NCI-H187 (cell line): ENCODE measurements at regions not wholly inside any gene's neighbourhood (a gene's known extent, or its start where the extent isn't known, plus 50 kb on each side); places are given as distances from the start of the nearest gene placed in this dataset.

Experiments used
- DNase-seq, 2 experiments: peaks; one replicate each; lab custom pipeline; 2025; lab: John Stamatoyannopoulos, UW

- no peak for DNase-seq
Observed at GRCh38 chr11:28984231-28984630, 876.0 kb downstream of the METTL15 start.

GRCh38 chr11:28983780-28984179 is 875.6 kb downstream of the METTL15 start:
- no peak for DNase-seq

GRCh38 chr11:28981381-28981780 is 873.2 kb downstream of the METTL15 start:
- DNase-seq = no peak

- DNase-seq = no peak
Observed at GRCh38 chr11:28976801-28977145, 868.6 kb downstream of the METTL15 start.

GRCh38 chr11:28976012-28976800 is 868.0 kb downstream of the METTL15 start:
- DNase-seq = no peak

GRCh38 chr11:28969832-28970231 is 861.6 kb downstream of the METTL15 start:
- no peak for DNase-seq

- DNase-seq = no peak
Observed at GRCh38 chr11:28966951-28967350, 858.8 kb downstream of the METTL15 start.

- no peak for DNase-seq
Observed at GRCh38 chr11:28965819-28966218, 857.6 kb downstream of the METTL15 start.

- no peak for DNase-seq
Observed at GRCh38 chr11:28964811-28965210, 856.6 kb downstream of the METTL15 start.

- no peak for DNase-seq
Observed at GRCh38 chr11:28963187-28963586, 855.0 kb downstream of the METTL15 start.

GRCh38 chr11:28962502-28962901 is 854.3 kb downstream of the METTL15 start:
- DNase-seq = no peak

GRCh38 chr11:28961726-28962125 is 853.5 kb downstream of the METTL15 start:
- DNase-seq = no peak

- no peak for DNase-seq
Observed at GRCh38 chr11:28956446-28956845, 848.3 kb downstream of the METTL15 start.

GRCh38 chr11:28951191-28951590 is 843.0 kb downstream of the METTL15 start:
- DNase-seq = no peak

GRCh38 chr11:28939381-28939780 is 831.2 kb downstream of the METTL15 start:
- DNase-seq = no peak

GRCh38 chr11:28938091-28938490 is 829.9 kb downstream of the METTL15 start:
- DNase-seq = no peak

GRCh38 chr11:28932940-28933339 is 824.8 kb downstream of the METTL15 start:
- no peak for DNase-seq

- no peak for DNase-seq
Observed at GRCh38 chr11:28924004-28924403, 815.8 kb downstream of the METTL15 start.

GRCh38 chr11:28922386-28922981 is 814.3 kb downstream of the METTL15 start:
- DNase-seq = no peak

GRCh38 chr11:28919194-28919593 is 811.0 kb downstream of the METTL15 start:
- no peak for DNase-seq

- no peak for DNase-seq
Observed at GRCh38 chr11:28913883-28914282, 805.7 kb downstream of the METTL15 start.

GRCh38 chr11:28911829-28912228 is 803.6 kb downstream of the METTL15 start:
- no peak for DNase-seq

- DNase-seq = no peak
Observed at GRCh38 chr11:28910926-28911325, 802.7 kb downstream of the METTL15 start.

GRCh38 chr11:28903716-28904115 is 795.5 kb downstream of the METTL15 start:
- no peak for DNase-seq
